Activated naive CD4-positive, alpha-beta T cell treated with anti-CD3 and anti-CD28 coated beads, Interleukin-2, amount 10 ng/mL, durations not matched to agents 7 days and 5 days (primary cell): ENCODE measurements at regions not wholly inside any gene's neighbourhood (a gene's known extent, or its start where the extent isn't known, plus 50 kb on each side); places are given as distances from the start of the nearest gene placed in this dataset.
"Not testable (repeated sequence)": the region's sequence is repeated elsewhere in the genome, so short reads cannot be mapped to it uniquely, and the experiment has no call there.

Source experiments
- CTCF ChIA-PET: fragments of 350-600 bp; sonication (Branson Sonifier 250); formaldehyde crosslinking; loops from one replicate; lab custom pipeline; 2021; ENCODE audit warnings: antibody characterized with exemption; lab: Charles Lee
- DNase-seq: peaks from one replicate; pipeline ENCODE4 v3.0.0-alpha.2; 2020
- H3K27ac Mint-ChIP-seq: one replicate; pipeline ENCODE4 v1.8.0; 2021; ENCODE audit warnings: mild to moderate bottlenecking, moderate library complexity, mixed read lengths
- H3K27me3 Mint-ChIP-seq: one replicate; pipeline ENCODE4 v1.8.0; 2021; ENCODE audit warnings: mild to moderate bottlenecking, mixed read lengths
- H3K36me3 Mint-ChIP-seq: one replicate; pipeline ENCODE4 v1.8.0; 2021; ENCODE audit warnings: mixed read lengths
- H3K4me1 Mint-ChIP-seq: one replicate; pipeline ENCODE4 v1.8.0; 2021; ENCODE audit warnings: mixed read lengths
- H3K4me3 Mint-ChIP-seq: one replicate; pipeline ENCODE4 v1.8.0; 2021; ENCODE audit warnings: mild to moderate bottlenecking, moderate library complexity, mixed read lengths
- H3K9me3 Mint-ChIP-seq: one replicate; pipeline ENCODE4 v1.8.0; 2021; ENCODE audit warnings: mixed read lengths

- H3K27me3 Mint-ChIP-seq, H3K9me3 Mint-ChIP-seq, DNase-seq, H3K36me3 Mint-ChIP-seq, H3K4me3 Mint-ChIP-seq, H3K27ac Mint-ChIP-seq, H3K4me1 Mint-ChIP-seq: not testable (repeated sequence)
- CTCF ChIA-PET = interaction anchor here (2.3 kb wide), 1 partner anchor 11 kb away, joined by 8 read pairs; no protein-coding TSS in a partner anchor
Measured at GRCh38 chr4:17436047-17436749, 75.7 kb downstream of the QDPR start.

- H3K4me1 Mint-ChIP-seq = no peaks in the 10 kb centered on the region
- no peak overlapping the region for H3K4me3 Mint-ChIP-seq
- H3K27ac Mint-ChIP-seq = no peak overlapping the region
- no peak for DNase-seq
- no peaks in the 10 kb centered on the region for H3K36me3 Mint-ChIP-seq
- CTCF ChIA-PET = no interaction called here
- H3K27me3 Mint-ChIP-seq = no peaks in the 10 kb centered on the region
- H3K9me3 Mint-ChIP-seq = peaks cover 3% of the 10 kb centered on the region
Measured at GRCh38 chr4:17433827-17434226, 78.1 kb downstream of the QDPR start.

GRCh38 chr4:17427991-17428390 lies 83.9 kb downstream of the QDPR start:
- H3K27me3 Mint-ChIP-seq = peaks cover 6% of the 10 kb centered on the region
- no peak overlapping the region for H3K27ac Mint-ChIP-seq
- H3K4me3 Mint-ChIP-seq = no peak overlapping the region
- no peaks in the 10 kb centered on the region for H3K9me3 Mint-ChIP-seq
- no peaks in the 10 kb centered on the region for H3K4me1 Mint-ChIP-seq
- no peaks in the 10 kb centered on the region for H3K36me3 Mint-ChIP-seq
- CTCF ChIA-PET = no interaction called here
- no peak for DNase-seq

GRCh38 chr4:17426222-17426621 lies 85.7 kb downstream of the QDPR start:
- no peaks in the 10 kb centered on the region for H3K9me3 Mint-ChIP-seq
- no peaks in the 10 kb centered on the region for H3K36me3 Mint-ChIP-seq
- no peak overlapping the region for H3K27ac Mint-ChIP-seq
- H3K4me1 Mint-ChIP-seq = no peaks in the 10 kb centered on the region
- DNase-seq = no peak
- H3K27me3 Mint-ChIP-seq = peaks cover 6% of the 10 kb centered on the region
- no peak overlapping the region for H3K4me3 Mint-ChIP-seq
- CTCF ChIA-PET = no interaction called here

- Mint-ChIP-seq H3K27ac (no peak overlapping the region), H3K4me3 (no peak overlapping the region), H3K27me3 (peaks cover 10% of the 10 kb centered on the region), H3K9me3 (peaks cover 6% of the 10 kb centered on the region), H3K36me3 (no peaks in the 10 kb centered on the region), H3K4me1 (no peaks in the 10 kb centered on the region)
- no peak for DNase-seq
- CTCF ChIA-PET = no interaction called here
Measured at GRCh38 chr4:17418010-17418409, 93.9 kb downstream of the QDPR start.

- Mint-ChIP-seq H3K36me3 (no peaks in the 10 kb centered on the region), H3K27ac (no peak overlapping the region), H3K4me3 (no peak overlapping the region), H3K27me3 (peaks cover 10% of the 10 kb centered on the region), H3K4me1 (no peaks in the 10 kb centered on the region), H3K9me3 (peaks cover 6% of the 10 kb centered on the region)
- CTCF ChIA-PET = no interaction called here
- DNase-seq = no peak
Measured at GRCh38 chr4:17414392-17414791, 97.5 kb downstream of the QDPR start.

- no peak for DNase-seq
- no peak overlapping the region for H3K4me3 Mint-ChIP-seq
- H3K27me3 Mint-ChIP-seq = no peaks in the 10 kb centered on the region
- CTCF ChIA-PET = no interaction called here
- H3K36me3 Mint-ChIP-seq = no peaks in the 10 kb centered on the region
- H3K4me1 Mint-ChIP-seq = no peaks in the 10 kb centered on the region
- H3K9me3 Mint-ChIP-seq = no peaks in the 10 kb centered on the region
- H3K27ac Mint-ChIP-seq = no peak overlapping the region
Measured at GRCh38 chr4:17400686-17401085, 111.2 kb downstream of the QDPR start.

GRCh38 chr4:17398805-17399204 lies 113.1 kb downstream of the QDPR start:
- no peak for DNase-seq
- Mint-ChIP-seq H3K27me3 (no peaks in the 10 kb centered on the region), H3K27ac (no peak overlapping the region), H3K4me1 (no peaks in the 10 kb centered on the region), H3K36me3 (no peaks in the 10 kb centered on the region), H3K9me3 (no peaks in the 10 kb centered on the region), H3K4me3 (no peak overlapping the region)
- CTCF ChIA-PET = no interaction called here

- H3K4me1 Mint-ChIP-seq = no peaks in the 10 kb centered on the region
- CTCF ChIA-PET = no interaction called here
- no peak overlapping the region for H3K4me3 Mint-ChIP-seq
- no peaks in the 10 kb centered on the region for H3K36me3 Mint-ChIP-seq
- no peak overlapping the region for H3K27ac Mint-ChIP-seq
- no peaks in the 10 kb centered on the region for H3K27me3 Mint-ChIP-seq
- H3K9me3 Mint-ChIP-seq = no peaks in the 10 kb centered on the region
- no peak for DNase-seq
Measured at GRCh38 chr4:17398035-17398434, 113.9 kb downstream of the QDPR start.

GRCh38 chr4:17397611-17398010 lies 114.3 kb downstream of the QDPR start:
- Mint-ChIP-seq H3K4me3 (no peak overlapping the region), H3K27ac (no peak overlapping the region), H3K4me1 (no peaks in the 10 kb centered on the region), H3K9me3 (no peaks in the 10 kb centered on the region), H3K36me3 (no peaks in the 10 kb centered on the region), H3K27me3 (no peaks in the 10 kb centered on the region)
- CTCF ChIA-PET = no interaction called here
- DNase-seq = no peak

GRCh38 chr4:17385403-17385802 lies 126.5 kb downstream of the QDPR start:
- peaks cover 14% of the 10 kb centered on the region for H3K4me1 Mint-ChIP-seq
- peaks cover 4% of the 10 kb centered on the region for H3K9me3 Mint-ChIP-seq
- DNase-seq = peak; percentile 40
- no peaks in the 10 kb centered on the region for H3K27me3 Mint-ChIP-seq
- H3K4me3 Mint-ChIP-seq = no peak overlapping the region
- no peaks in the 10 kb centered on the region for H3K36me3 Mint-ChIP-seq
- H3K27ac Mint-ChIP-seq = peak overlapping the region; percentile 35
- CTCF ChIA-PET = interaction anchor here (1.0 kb wide), 1 partner anchor 62 kb away, joined by 4 read pairs; no protein-coding TSS in a partner anchor

- Mint-ChIP-seq H3K36me3 (no peaks in the 10 kb centered on the region), H3K4me3 (no peak overlapping the region), H3K27ac (no peak overlapping the region), H3K4me1 (peaks cover 2% of the 10 kb centered on the region), H3K27me3 (no peaks in the 10 kb centered on the region), H3K9me3 (peaks cover 1% of the 10 kb centered on the region)
- CTCF ChIA-PET = interaction anchor here (0.8 to 0.9 kb wide), 2 partner anchors 33 to 67 kb away, joined by 3 read pairs; no protein-coding TSS in a partner anchor
- DNase-seq = no peak
Measured at GRCh38 chr4:17380347-17380746, 131.5 kb downstream of the QDPR start.

GRCh38 chr4:17376205-17376604 lies 135.7 kb downstream of the QDPR start:
- Mint-ChIP-seq H3K4me3 (no peak overlapping the region), H3K9me3 (no peaks in the 10 kb centered on the region), H3K27me3 (no peaks in the 10 kb centered on the region), H3K27ac (no peak overlapping the region), H3K4me1 (no peaks in the 10 kb centered on the region), H3K36me3 (no peaks in the 10 kb centered on the region)
- no peak for DNase-seq
- CTCF ChIA-PET = interaction anchor here (0.8 kb wide), 1 partner anchor 29 kb away, joined by 3 read pairs; no protein-coding TSS in a partner anchor

GRCh38 chr4:17373666-17374065 lies 138.2 kb downstream of the QDPR start:
- no peak overlapping the region for H3K4me3 Mint-ChIP-seq
- no peaks in the 10 kb centered on the region for H3K9me3 Mint-ChIP-seq
- CTCF ChIA-PET = no interaction called here
- H3K4me1 Mint-ChIP-seq = no peaks in the 10 kb centered on the region
- H3K27me3 Mint-ChIP-seq = no peaks in the 10 kb centered on the region
- H3K27ac Mint-ChIP-seq = no peak overlapping the region
- DNase-seq = no peak
- no peaks in the 10 kb centered on the region for H3K36me3 Mint-ChIP-seq

GRCh38 chr4:17370818-17371217 lies 141.1 kb downstream of the QDPR start:
- Mint-ChIP-seq H3K9me3 (no peaks in the 10 kb centered on the region), H3K36me3 (no peaks in the 10 kb centered on the region), H3K4me1 (no peaks in the 10 kb centered on the region), H3K27ac (no peak overlapping the region), H3K4me3 (no peak overlapping the region), H3K27me3 (no peaks in the 10 kb centered on the region)
- CTCF ChIA-PET = interaction anchor here (0.6 kb wide), 1 partner anchor 92 kb away, joined by 4 read pairs; no protein-coding TSS in a partner anchor
- no peak for DNase-seq
